K562 (cell line): ENCODE measurements at regions not wholly inside any gene's neighbourhood (a gene's known extent, or its start where the extent isn't known, plus 50 kb on each side); places are given as distances from the start of the nearest gene placed in this dataset.

Experiments
- CBX2 ChIP-seq: fragments of 200-600 bp; sonication (generic); IDR thresholded peaks from one replicate; pipeline ENCODE4 v1.6.1; 2012; ENCODE audit warnings: mild to moderate bottlenecking, low read length, inconsistent platforms; ENCODE audit not compliant: insufficient read depth, poor library complexity, severe bottlenecking
- CREB1 ChIP-seq, 2 experiments: sonication (generic) in 1 of 2; formaldehyde crosslinking in 1 of 2; IDR thresholded peaks; 2 replicates each; pipeline versions ENCODE4 v1.6.1 to v1.8.0; 2012 to 2022; ENCODE audit warnings: inconsistent platforms in 1 of 2, mild to moderate bottlenecking in 1 of 2, missing genetic modification reagents in 1 of 2, moderate library complexity in 1 of 2
- CREM ChIP-seq: IDR thresholded peaks from 2 replicates; pipeline ENCODE4 v1.6.1; 2014; ENCODE audit warnings: antibody characterized with exemption, low read depth
- EP300 ChIP-seq: IDR thresholded peaks from 2 replicates; pipeline ENCODE4 v1.6.1; 2012; ENCODE audit warnings: low read length, improper control_type of control experiment
- NR3C1 ChIP-seq: sonication (generic); formaldehyde crosslinking; IDR thresholded peaks from 2 replicates; pipeline ENCODE4 v1.8.1; 2022; ENCODE audit warnings: missing genetic modification reagents
- POLR2A ChIP-seq: fragments of 450-650 bp; conservative IDR thresholded peaks from 2 replicates; pipeline ENCODE4 v1.6.1; 2016
- POLR2AphosphoS5 ChIP-seq: IDR thresholded peaks from 2 replicates; pipeline ENCODE4 v1.6.1; 2011; ENCODE audit warnings: mild to moderate bottlenecking, low read depth, low read length, moderate library complexity; ENCODE audit not compliant: control insufficient read depth, insufficient read depth
- RAD21 ChIP-seq, 2 experiments: fragments of 250-450 bp in 1 of 2; fragments of 450-650 bp in 1 of 2; sonication (Bioruptor Pico) in 1 of 2; formaldehyde crosslinking in 1 of 2; IDR thresholded peaks in 1 of 2; conservative IDR thresholded peaks in 1 of 2; 2 replicates each; pipeline versions ENCODE4 v1.4.0 to v1.8.0; 2020 to 2022; ENCODE audit warnings: mild to moderate bottlenecking in 2 of 2, moderate library complexity in 1 of 2
- ZFX ChIP-seq: sonication (generic); formaldehyde crosslinking; IDR thresholded peaks from 2 replicates; pipeline ENCODE4 v1.8.0; 2022; ENCODE audit warnings: mild to moderate bottlenecking, missing genetic modification reagents, moderate library complexity
- ZNF23 ChIP-seq: fragments of 250-450 bp; sonication (Bioruptor Pico); IDR thresholded peaks from 2 replicates; pipeline ENCODE4 v1.4.0; 2020; ENCODE audit warnings: mild to moderate bottlenecking
- ZNF274 ChIP-seq: IDR thresholded peaks from 2 replicates; pipeline ENCODE4 v1.6.1; 2011; ENCODE audit warnings: low read depth, mild to moderate bottlenecking, low read length, moderate library complexity, borderline replicate concordance
- ZNF282 ChIP-seq: sonication (generic); formaldehyde crosslinking; IDR thresholded peaks from 2 replicates; pipeline ENCODE4 v1.8.1; 2023; ENCODE audit warnings: missing genetic modification reagents

- TF ChIP-seq ZFX (CRISPR knock-in tag) (no peak), POLR2A (no peak), CREM (no peak), POLR2AphosphoS5 (no peak), CBX2 (no peak), ZNF282 (CRISPR knock-in tag) (no peak), ZNF274 (no peak), EP300 (no peak), NR3C1 (CRISPR knock-in tag) (no peak), CREB1 (IDR thresholded peaks at IDR 0.05) (no peak), CREB1 (CRISPR knock-in tag; IDR thresholded peaks at IDR 0.05) (no peak), ZNF23 (no peak), RAD21 (CRISPR knock-in tag; conservative IDR thresholded peaks at IDR 0.05 in 1 of 2, IDR thresholded peaks at IDR 0.05 in 1 of 2) (no peak)
Observed at GRCh38 chr13:34001389-34001788, 183.4 kb downstream of the RFC3 start.
